Hepatocyte (in vitro differentiated cells): ENCODE measurements at regions not wholly inside any gene's neighbourhood (a gene's known extent, or its start where the extent isn't known, plus 50 kb on each side); places are given as distances from the start of the nearest gene placed in this dataset.

Source experiments
- CTCF ChIP-seq: fragments of 200-600 bp; sonication (generic); IDR thresholded peaks from 2 replicates; pipeline ENCODE4 v1.5.1; 2016; ENCODE audit warnings: antibody characterized with exemption, mild to moderate bottlenecking; ENCODE audit not compliant: poor library complexity
- EZH2 ChIP-seq: fragments of 200-600 bp; sonication (generic); IDR thresholded peaks from 2 replicates; pipeline ENCODE4 v1.6.1; 2016; ENCODE audit warnings: antibody characterized with exemption, mild to moderate bottlenecking, borderline replicate concordance
- EZH2phosphoT487 ChIP-seq: fragments of 200-600 bp; sonication (generic); IDR thresholded peaks from one replicate; pipeline ENCODE4 v1.6.1; 2018; ENCODE audit warnings: antibody characterized with exemption, mild to moderate bottlenecking, low read depth, moderate library complexity; ENCODE audit not compliant: unreplicated experiment, severe bottlenecking

GRCh38 chr20:62548471-62548870, 72.7 kb upstream of the GATA5 start:
- TF ChIP-seq CTCF = no peak
- no peak for TF ChIP-seq EZH2phosphoT487
- no peak for TF ChIP-seq EZH2
